ENCODE measurements at regions not wholly inside any gene's neighbourhood (a gene's known extent, or its start where the extent isn't known, plus 50 kb on each side); places are given as distances from the start of the nearest gene placed in this dataset.

DNA sequence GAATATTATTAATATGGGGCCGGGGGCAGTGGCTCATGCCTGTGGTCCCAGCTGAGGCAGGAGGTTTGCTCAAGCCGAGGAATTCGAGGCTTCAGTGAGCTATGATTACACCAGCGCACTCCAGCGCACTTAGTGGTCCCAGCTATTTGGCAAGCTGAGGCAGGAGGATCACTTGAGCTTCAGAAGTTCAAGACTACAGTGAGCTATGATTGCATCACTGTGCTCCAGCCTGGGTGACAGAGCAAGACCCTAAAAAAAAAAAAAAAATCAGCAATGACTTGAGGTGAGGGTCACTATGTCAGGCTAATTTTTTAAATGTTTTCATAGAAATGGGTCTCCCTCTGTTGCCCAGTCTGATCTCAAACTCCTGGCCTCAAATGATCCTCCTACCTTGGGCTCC is 243.4 kb downstream of the RBM19 start:
- no peaks in the 10 kb centered on the region for H3K4me1 ChIP-seq
- no peak for DNase-seq
- H3K27me3 ChIP-seq: peaks cover 0 to 74% (median 0%) of the 10 kb centered on the region in 4 donors
- H3K4me3 ChIP-seq: no peak overlapping the region
- TF ChIP-seq, protein P1, sequence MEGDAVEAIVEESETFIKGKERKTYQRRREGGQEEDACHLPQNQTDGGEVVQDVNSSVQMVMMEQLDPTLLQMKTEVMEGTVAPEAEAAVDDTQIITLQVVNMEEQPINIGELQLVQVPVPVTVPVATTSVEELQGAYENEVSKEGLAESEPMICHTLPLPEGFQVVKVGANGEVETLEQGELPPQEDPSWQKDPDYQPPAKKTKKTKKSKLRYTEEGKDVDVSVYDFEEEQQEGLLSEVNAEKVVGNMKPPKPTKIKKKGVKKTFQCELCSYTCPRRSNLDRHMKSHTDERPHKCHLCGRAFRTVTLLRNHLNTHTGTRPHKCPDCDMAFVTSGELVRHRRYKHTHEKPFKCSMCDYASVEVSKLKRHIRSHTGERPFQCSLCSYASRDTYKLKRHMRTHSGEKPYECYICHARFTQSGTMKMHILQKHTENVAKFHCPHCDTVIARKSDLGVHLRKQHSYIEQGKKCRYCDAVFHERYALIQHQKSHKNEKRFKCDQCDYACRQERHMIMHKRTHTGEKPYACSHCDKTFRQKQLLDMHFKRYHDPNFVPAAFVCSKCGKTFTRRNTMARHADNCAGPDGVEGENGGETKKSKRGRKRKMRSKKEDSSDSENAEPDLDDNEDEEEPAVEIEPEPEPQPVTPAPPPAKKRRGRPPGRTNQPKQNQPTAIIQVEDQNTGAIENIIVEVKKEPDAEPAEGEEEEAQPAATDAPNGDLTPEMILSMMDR (IDR thresholded peaks at IDR 0.05): no peak
- TF ChIP-seq POLR2A (IDR thresholded peaks at IDR 0.05): no peak
- WGBS, 2 donors: 61% methylated on average over 5 of the region's 5 CpGs; no CpG with 5 or more reads in 1 of the 2 donors
- H3K27ac ChIP-seq: no peak overlapping the region
- intact Hi-C loops (cut with DNase I): no loop called here
- H3K9me3 ChIP-seq: no peaks in the 10 kb centered on the region
- H3K36me3 ChIP-seq: no peaks in the 10 kb centered on the region

DNA sequence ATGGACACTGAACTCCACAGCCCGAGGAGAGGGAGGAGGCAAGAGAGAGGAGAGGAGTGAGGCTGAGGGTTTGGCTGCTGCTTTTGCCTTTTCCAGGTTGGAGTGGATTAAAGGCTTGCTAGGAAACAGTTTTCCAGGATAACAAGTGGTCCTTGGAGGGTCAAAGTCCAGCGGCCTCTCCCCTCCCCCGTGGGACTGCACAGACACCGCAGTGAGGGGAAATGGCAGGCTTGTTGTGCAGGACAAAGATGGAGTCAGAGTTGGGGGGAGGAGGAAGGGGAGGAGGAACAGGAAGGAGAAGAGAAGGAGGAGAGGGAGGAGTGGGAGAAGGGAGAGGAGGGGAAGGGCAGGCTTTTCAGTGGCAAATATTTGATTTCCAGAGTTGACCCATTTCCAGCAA is 245.5 kb downstream of the RBM19 start:
- Histone ChIP-seq H3K36me3 (no peaks in the 10 kb centered on the region), H3K4me1 (no peaks in the 10 kb centered on the region), H3K27me3 (peaks cover 0 to 54% (median 0%) of the 10 kb centered on the region in 4 donors), H3K9me3 (no peaks in the 10 kb centered on the region), H3K4me3 (no peak overlapping the region), H3K27ac (no peak overlapping the region)
- no peak for DNase-seq
- 11 to 32% methylated on average over 3 to 4 of the region's 4 CpGs for WGBS, 2 donors
- intact Hi-C loops (cut with DNase I): no loop called here
- TF ChIP-seq, protein P1 (IDR thresholded peaks at IDR 0.05): no peak
- TF ChIP-seq POLR2A (IDR thresholded peaks at IDR 0.05): no peak

GRCh38 chr12:113719911-113720591 is 246.1 kb downstream of the RBM19 start:
- H3K27me3 ChIP-seq: peaks cover 0 to 48% (median 0%) of the 10 kb centered on the region in 4 donors

DNA sequence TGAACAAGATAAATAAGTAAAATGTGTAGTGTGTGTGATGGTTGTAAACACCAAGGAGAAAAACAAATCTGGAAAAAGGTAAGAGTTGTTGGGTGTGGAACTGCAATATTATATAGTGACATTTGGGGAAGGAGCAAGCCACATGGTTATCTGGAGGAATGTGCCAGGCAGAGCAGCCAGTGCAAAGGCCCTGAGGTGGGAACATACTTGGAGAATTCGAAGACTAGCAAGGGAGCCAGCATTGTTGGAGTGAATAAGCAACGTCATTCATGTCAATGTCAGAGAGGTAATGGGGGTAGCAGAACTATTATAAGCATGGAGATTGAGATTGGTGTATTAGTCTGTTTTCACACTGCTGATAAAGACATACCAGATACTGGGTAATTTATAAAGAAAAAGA is 241.5 kb upstream of the LHX5 start:
- no peak for TF ChIP-seq POLR2A (IDR thresholded peaks at IDR 0.05)
- TF ChIP-seq, protein P1 (IDR thresholded peaks at IDR 0.05): no peak
- Histone ChIP-seq H3K36me3 (no peaks in the 10 kb centered on the region), H3K4me1 (no peaks in the 10 kb centered on the region), H3K4me3 (no peak overlapping the region), H3K9me3 (no peaks in the 10 kb centered on the region), H3K27me3 (peaks cover 0 to 22% (median 0%) of the 10 kb centered on the region in 4 donors), H3K27ac (no peak overlapping the region)
- WGBS, 2 donors: 48 to 78% methylated on average over 2 of the region's 2 CpGs
- DNase-seq: no peak
- intact Hi-C loops (cut with DNase I): no loop called here

More at GRCh38 chr12:113719911-113720591, 246.1 kb downstream of the RBM19 start:
- H3K27ac ChIP-seq: no peak overlapping the region
- H3K36me3 ChIP-seq: no peaks in the 10 kb centered on the region
- H3K4me3 ChIP-seq: no peak overlapping the region
- no peak for TF ChIP-seq POLR2A (IDR thresholded peaks at IDR 0.05)
- TF ChIP-seq, protein P1 (IDR thresholded peaks at IDR 0.05): no peak
- H3K9me3 ChIP-seq: no peaks in the 10 kb centered on the region
- intact Hi-C loops (cut with DNase I): no loop called here
- no peak for DNase-seq
- WGBS, 2 donors: 84 to 90% methylated on average over 4 to 8 of the region's 8 CpGs
- no peaks in the 10 kb centered on the region for H3K4me1 ChIP-seq

DNA sequence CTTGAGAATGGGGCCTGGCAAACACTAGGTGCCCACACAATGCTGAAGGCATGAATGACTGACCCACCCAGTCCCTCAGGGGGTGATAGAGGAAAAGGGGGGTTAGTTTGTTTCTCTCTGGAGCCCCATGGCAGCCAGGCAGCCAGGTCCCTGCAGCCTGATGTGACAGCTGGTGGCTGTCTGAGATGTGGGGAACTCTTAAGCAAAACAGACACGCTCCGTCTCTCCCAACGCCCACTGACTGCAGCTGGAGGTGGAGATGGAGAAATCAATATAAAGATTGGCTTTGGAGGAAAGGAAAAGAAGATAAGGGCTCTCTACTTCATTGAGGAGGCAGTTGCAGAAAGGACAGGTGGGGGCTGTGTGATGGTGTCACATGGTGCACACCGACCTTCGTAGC is 240.8 kb upstream of the LHX5 start:
- H3K9me3 ChIP-seq: no peaks in the 10 kb centered on the region
- intact Hi-C loops (cut with DNase I): no loop called here
- H3K36me3 ChIP-seq: no peaks in the 10 kb centered on the region
- peaks cover 0 to 27% (median 0%) of the 10 kb centered on the region in 4 donors for H3K27me3 ChIP-seq
- no peak for TF ChIP-seq POLR2A (IDR thresholded peaks at IDR 0.05)
- TF ChIP-seq, protein P1 (IDR thresholded peaks at IDR 0.05): no peak
- no peaks in the 10 kb centered on the region for H3K4me1 ChIP-seq
- H3K4me3 ChIP-seq: no peak overlapping the region
- WGBS, 2 donors: 59 to 68% methylated on average over 5 of the region's 5 CpGs
- DNase-seq: no peak
- no peak overlapping the region for H3K27ac ChIP-seq
